Amygdala (tissue), 56 donors: ENCODE measurements at regions not wholly inside any gene's neighbourhood (a gene's known extent, or its start where the extent isn't known, plus 50 kb on each side); places are given as distances from the start of the nearest gene placed in this dataset.

Experiments used
- DNase-seq, 56 donors: peaks; one replicate each; lab custom pipeline; 2025; lab: John Stamatoyannopoulos, UW

GRCh38 chr11:92512204-92512569 is 287.6 kb downstream of the FAT3 start:
- DNase-seq = no peak

GRCh38 chr11:92523611-92524010 is 299.0 kb downstream of the FAT3 start:
- no peak for DNase-seq

- no peak for DNase-seq
These were observed 299.9 kb downstream of the FAT3 start for GRCh38 chr11:92524542-92524941.

GRCh38 chr11:92527467-92527866 is 302.8 kb downstream of the FAT3 start:
- no peak for DNase-seq

- DNase-seq = no peak
These were observed 303.4 kb downstream of the FAT3 start for GRCh38 chr11:92528001-92528400.

GRCh38 chr11:92531065-92531739 is 306.6 kb downstream of the FAT3 start:
- no peak for DNase-seq

GRCh38 chr11:92533657-92534335 is 309.2 kb downstream of the FAT3 start:
- DNase-seq = no peak

- no peak for DNase-seq
These were observed 312.3 kb downstream of the FAT3 start for GRCh38 chr11:92536883-92537282.

- DNase-seq = no peak
These were observed 315.5 kb downstream of the FAT3 start for GRCh38 chr11:92540096-92540495.

GRCh38 chr11:92545906-92546471 is 321.4 kb downstream of the FAT3 start:
- no peak for DNase-seq

GRCh38 chr11:92546603-92547002 is 322.0 kb downstream of the FAT3 start:
- no peak for DNase-seq

GRCh38 chr11:92550411-92550810 is 325.8 kb downstream of the FAT3 start:
- peak in 11 of 56 donors; percentile 0 to 23 (median 6) for DNase-seq

GRCh38 chr11:92550871-92551270 is 326.3 kb downstream of the FAT3 start:
- no peak for DNase-seq

GRCh38 chr11:92552942-92553341 is 328.3 kb downstream of the FAT3 start:
- DNase-seq = no peak

- DNase-seq = no peak
These were observed 330.1 kb downstream of the FAT3 start for GRCh38 chr11:92554688-92555087.

GRCh38 chr11:92556431-92556830 is 331.8 kb downstream of the FAT3 start:
- DNase-seq = no peak

- no peak for DNase-seq
These were observed 333.3 kb downstream of the FAT3 start for GRCh38 chr11:92557879-92558278.

- no peak for DNase-seq
These were observed 333.7 kb downstream of the FAT3 start for GRCh38 chr11:92558323-92558722.

GRCh38 chr11:92569726-92570125 is 345.1 kb downstream of the FAT3 start:
- no peak for DNase-seq

GRCh38 chr11:92572559-92572958 is 347.9 kb downstream of the FAT3 start:
- no peak for DNase-seq

GRCh38 chr11:92576315-92576714 is 351.7 kb downstream of the FAT3 start:
- DNase-seq = no peak

- peak in 13 of 56 donors; percentile 5 to 43 (median 15) for DNase-seq
These were observed 356.3 kb downstream of the FAT3 start for GRCh38 chr11:92580908-92581307.
